ENCODE measurements at regions not wholly inside any gene's neighbourhood (a gene's known extent, or its start where the extent isn't known, plus 50 kb on each side); places are given as distances from the start of the nearest gene placed in this dataset.

- FAIRE-seq, result no peak
- H4K20me1 ChIP-seq (ENCODE audit: control insufficient read depth, extremely low read depth, insufficient read depth, low read length), result no peaks in the 10 kb centered on the region
- TF ChIP-seq CTCF (optimal IDR thresholded peaks at IDR 0.05 in 1 of 3, IDR thresholded peaks at IDR 0.05 in 1 of 3, conservative IDR thresholded peaks at IDR 0.05 in 1 of 3; ENCODE audit: extremely low read depth in 1 of 3, insufficient read depth in 2 of 3, low read length in 3 of 3) (no peak), EZH2 (IDR thresholded peaks at IDR 0.05; ENCODE audit: low read length) (no peak)
- no peak overlapping the region for H3K4me2 ChIP-seq (ENCODE audit: control insufficient read depth, extremely low read depth, insufficient read depth, low read depth, low read length)
- H3K4me1 ChIP-seq (ENCODE audit: control insufficient read depth, extremely low read depth, insufficient read depth, low read length), result no peaks in the 10 kb centered on the region
- no peak overlapping the region for H3K27ac ChIP-seq (ENCODE audit: control insufficient read depth, insufficient read depth, low read length)
- H3K9me1 ChIP-seq (ENCODE audit: control insufficient read depth, extremely low read depth, insufficient read depth, low read length), result no peaks in the 10 kb centered on the region
- dilution Hi-C loops (cut with MboI; ENCODE audit: extremely low pct_ligation_motif_present, low sequenced_read_pairs), result loop anchor here (10.0 kb wide), 1 partner anchor 444 kb away; the partner anchor contains the start of gene FOXF1
- no peak overlapping the region for H3K9ac ChIP-seq (ENCODE audit: control insufficient read depth, extremely low read depth, insufficient read depth, low read length)
- no peaks in the 10 kb centered on the region for H3K36me3 ChIP-seq (ENCODE audit: control insufficient read depth in 2 of 2, extremely low read depth in 1 of 2, insufficient read depth in 2 of 2, low read length in 2 of 2)
- H3K27me3 ChIP-seq (ENCODE audit: control insufficient read depth, extremely low read depth, insufficient read depth, low read length), result no peaks in the 10 kb centered on the region
- H2AFZ ChIP-seq (ENCODE audit: control insufficient read depth, low read length), result no peak overlapping the region
- no peaks in the 10 kb centered on the region for H3K79me2 ChIP-seq (ENCODE audit: control insufficient read depth, insufficient read depth, low read length)
- no peaks in the 10 kb centered on the region for H3K9me3 ChIP-seq (ENCODE audit: control insufficient read depth, low read depth, low read length)
- no peak overlapping the region for H3K4me3 ChIP-seq (ENCODE audit: control insufficient read depth in 2 of 3, extremely low read depth in 1 of 3, insufficient read depth in 2 of 3, low read depth in 1 of 3, low read length in 3 of 3)
- no peak for DNase-seq (ENCODE audit: low read depth, low spot score)
Measured at GRCh38 chr16:86070484-86070883, 171.5 kb downstream of the IRF8 start.

GRCh38 chr16:86070971-86071370, 172.0 kb downstream of the IRF8 start:
- DNase-seq (ENCODE audit: low read depth, low spot score) (no peak), FAIRE-seq (no peak)
- no peak overlapping the region for H3K4me3 ChIP-seq (ENCODE audit: control insufficient read depth in 2 of 3, extremely low read depth in 1 of 3, insufficient read depth in 2 of 3, low read depth in 1 of 3, low read length in 3 of 3)
- H3K9me3 ChIP-seq (ENCODE audit: control insufficient read depth, low read depth, low read length), result no peaks in the 10 kb centered on the region
- H4K20me1 ChIP-seq (ENCODE audit: control insufficient read depth, extremely low read depth, insufficient read depth, low read length), result no peaks in the 10 kb centered on the region
- no peaks in the 10 kb centered on the region for H3K79me2 ChIP-seq (ENCODE audit: control insufficient read depth, insufficient read depth, low read length)
- H3K36me3 ChIP-seq (ENCODE audit: control insufficient read depth in 2 of 2, extremely low read depth in 1 of 2, insufficient read depth in 2 of 2, low read length in 2 of 2), result no peaks in the 10 kb centered on the region
- H3K4me1 ChIP-seq (ENCODE audit: control insufficient read depth, extremely low read depth, insufficient read depth, low read length), result no peaks in the 10 kb centered on the region
- no peaks in the 10 kb centered on the region for H3K9me1 ChIP-seq (ENCODE audit: control insufficient read depth, extremely low read depth, insufficient read depth, low read length)
- TF ChIP-seq EZH2 (IDR thresholded peaks at IDR 0.05; ENCODE audit: low read length), result no peak
- TF ChIP-seq CTCF (optimal IDR thresholded peaks at IDR 0.05 in 1 of 3, IDR thresholded peaks at IDR 0.05 in 1 of 3, conservative IDR thresholded peaks at IDR 0.05 in 1 of 3; ENCODE audit: extremely low read depth in 1 of 3, insufficient read depth in 2 of 3, low read length in 3 of 3), result no peak
- H3K4me2 ChIP-seq (ENCODE audit: control insufficient read depth, extremely low read depth, insufficient read depth, low read depth, low read length), result no peak overlapping the region
- H2AFZ ChIP-seq (ENCODE audit: control insufficient read depth, low read length), result no peak overlapping the region
- no peak overlapping the region for H3K9ac ChIP-seq (ENCODE audit: control insufficient read depth, extremely low read depth, insufficient read depth, low read length)
- no peak overlapping the region for H3K27ac ChIP-seq (ENCODE audit: control insufficient read depth, insufficient read depth, low read length)
- dilution Hi-C loops (cut with MboI; ENCODE audit: extremely low pct_ligation_motif_present, low sequenced_read_pairs), result loop anchor here (10.0 kb wide), 1 partner anchor 444 kb away; the partner anchor contains the start of gene FOXF1
- H3K27me3 ChIP-seq (ENCODE audit: control insufficient read depth, extremely low read depth, insufficient read depth, low read length), result no peaks in the 10 kb centered on the region

Measured in keratinocyte (primary cell).